ENCODE measurements at regions not wholly inside any gene's neighbourhood (a gene's known extent, or its start where the extent isn't known, plus 50 kb on each side); places are given as distances from the start of the nearest gene placed in this dataset.

DNA sequence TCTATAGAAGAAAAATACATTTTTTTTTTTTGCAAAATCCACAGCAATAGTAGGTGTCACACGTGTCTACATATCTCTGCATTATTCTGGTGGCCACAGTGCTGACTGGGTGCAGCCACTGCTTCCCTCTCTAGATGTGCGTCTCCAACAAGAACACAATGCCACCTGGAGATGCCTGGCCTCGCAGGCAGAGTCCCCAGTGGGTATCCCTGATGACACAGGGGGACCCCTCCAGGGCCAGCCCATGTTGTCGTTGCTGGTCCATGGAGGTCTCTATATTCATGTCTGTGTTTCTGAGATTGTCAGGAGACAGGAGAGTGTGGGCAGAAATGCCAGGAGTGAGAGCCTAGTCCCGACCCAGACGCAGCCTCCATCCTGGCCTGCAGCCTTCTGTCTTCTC is 345.9 kb upstream of the SHH start:
- no peak overlapping the region for H3K9ac ChIP-seq (ENCODE audit: low read length)
- TF ChIP-seq, protein P1, sequence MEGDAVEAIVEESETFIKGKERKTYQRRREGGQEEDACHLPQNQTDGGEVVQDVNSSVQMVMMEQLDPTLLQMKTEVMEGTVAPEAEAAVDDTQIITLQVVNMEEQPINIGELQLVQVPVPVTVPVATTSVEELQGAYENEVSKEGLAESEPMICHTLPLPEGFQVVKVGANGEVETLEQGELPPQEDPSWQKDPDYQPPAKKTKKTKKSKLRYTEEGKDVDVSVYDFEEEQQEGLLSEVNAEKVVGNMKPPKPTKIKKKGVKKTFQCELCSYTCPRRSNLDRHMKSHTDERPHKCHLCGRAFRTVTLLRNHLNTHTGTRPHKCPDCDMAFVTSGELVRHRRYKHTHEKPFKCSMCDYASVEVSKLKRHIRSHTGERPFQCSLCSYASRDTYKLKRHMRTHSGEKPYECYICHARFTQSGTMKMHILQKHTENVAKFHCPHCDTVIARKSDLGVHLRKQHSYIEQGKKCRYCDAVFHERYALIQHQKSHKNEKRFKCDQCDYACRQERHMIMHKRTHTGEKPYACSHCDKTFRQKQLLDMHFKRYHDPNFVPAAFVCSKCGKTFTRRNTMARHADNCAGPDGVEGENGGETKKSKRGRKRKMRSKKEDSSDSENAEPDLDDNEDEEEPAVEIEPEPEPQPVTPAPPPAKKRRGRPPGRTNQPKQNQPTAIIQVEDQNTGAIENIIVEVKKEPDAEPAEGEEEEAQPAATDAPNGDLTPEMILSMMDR (IDR thresholded peaks at IDR 0.05): no peak
- TF ChIP-seq EZH2 (IDR thresholded peaks at IDR 0.05; ENCODE audit: borderline replicate concordance, insufficient read depth, low read depth, low read length, poor library complexity, severe bottlenecking): no peak
- H3K4me3 Mint-ChIP-seq: no peak overlapping the region
- H3K27ac ChIP-seq (ENCODE audit: low read length in 2 of 2): no peak overlapping the region
- H3K36me3 ChIP-seq (replicated peaks in 1 of 2; ENCODE audit: control extremely low read depth in 1 of 2, control insufficient read depth in 1 of 2, extremely low read depth in 1 of 2, insufficient read depth in 2 of 2, low read length in 1 of 2): no peaks in the 10 kb centered on the region
- ATAC-seq (ENCODE audit: low read depth) (no peak), DNase-seq (no peak)
- intact Hi-C loops (cut with micrococcal nuclease): no loop called here
- no peak overlapping the region for H3K27ac Mint-ChIP-seq
- H3K9me3 ChIP-seq (ENCODE audit: control extremely low read depth in 1 of 3, control insufficient read depth in 2 of 3, insufficient read depth in 1 of 3, low read length in 2 of 3): peaks cover 0 to 24% (median 0%) of the 10 kb centered on the region in 3 donors
- WGBS (ENCODE audit: insufficient coverage): 89% methylated on average over 6 of the region's 6 CpGs
- H2AFZ ChIP-seq (ENCODE audit: insufficient read depth, low read depth, low read length, poor library complexity, severe bottlenecking): no peak overlapping the region
- ChIA-PET CTCF (no interaction called here), POLR2A (no interaction called here)
- H4K20me1 ChIP-seq (ENCODE audit: control insufficient read depth, insufficient read depth, low read length, poor library complexity, severe bottlenecking): no peaks in the 10 kb centered on the region
- H3K27me3 Mint-ChIP-seq: peaks cover 4% of the 10 kb centered on the region
- no peak overlapping the region for H3K4me2 ChIP-seq (replicated peaks; ENCODE audit: low read depth, low read length, poor library complexity, severe bottlenecking)
- H3K9me3 Mint-ChIP-seq (ENCODE audit: insufficient read depth): no peaks in the 10 kb centered on the region
- H3K4me1 ChIP-seq (ENCODE audit: control insufficient read depth in 2 of 2, insufficient read depth in 2 of 2, low read length in 2 of 2): no peaks in the 10 kb centered on the region
- no peaks in the 10 kb centered on the region for H3K4me1 Mint-ChIP-seq
- H3K79me2 ChIP-seq (ENCODE audit: control insufficient read depth, insufficient read depth, low read length): no peaks in the 10 kb centered on the region
- H3K27me3 ChIP-seq (replicated peaks in 1 of 4; ENCODE audit: control extremely low read depth in 1 of 4, control insufficient read depth in 3 of 4, insufficient read depth in 4 of 4, low read length in 3 of 4): no peaks in the 10 kb centered on the region
- no peak overlapping the region for H3K4me3 ChIP-seq (ENCODE audit: control extremely low read depth in 1 of 5, extremely low read depth in 1 of 5, insufficient read depth in 1 of 5, low read depth in 2 of 5, low read length in 4 of 5)

DNA sequence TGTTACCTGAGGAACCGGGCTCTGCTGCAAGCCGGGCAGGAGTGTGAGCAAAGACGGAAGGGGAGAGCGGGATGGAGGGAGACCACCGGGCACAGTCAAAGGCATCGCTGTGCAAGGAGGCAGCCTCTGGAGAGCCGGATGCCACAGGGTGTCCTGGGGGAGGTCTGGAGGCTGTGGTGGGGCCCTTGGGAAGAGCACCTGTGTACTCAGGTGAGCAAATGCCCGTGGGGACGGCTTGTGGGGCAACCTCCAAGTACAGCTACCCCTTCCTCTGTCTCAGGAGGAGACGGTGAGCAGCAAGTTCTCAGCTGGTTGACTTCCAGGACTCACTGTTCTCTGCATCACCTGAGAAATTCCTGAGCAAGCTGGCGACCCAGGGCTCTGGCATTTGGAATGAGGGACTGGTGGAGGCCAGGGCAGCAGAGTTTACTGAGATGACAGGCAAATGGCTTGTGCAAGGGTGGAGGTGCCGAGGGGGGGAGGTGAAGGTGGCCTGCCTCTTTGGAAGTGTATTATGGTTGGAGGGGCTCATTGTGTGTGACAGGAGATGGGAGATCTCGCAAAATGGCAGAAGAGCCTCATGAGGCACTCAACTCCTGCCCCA is 345.2 kb upstream of the SHH start:
- Mint-ChIP-seq H3K4me1 (no peaks in the 10 kb centered on the region), H3K4me3 (no peak overlapping the region), H3K27me3 (peaks cover 4% of the 10 kb centered on the region), H3K27ac (no peak overlapping the region), H3K9me3 (ENCODE audit: insufficient read depth) (no peaks in the 10 kb centered on the region)
- ATAC-seq (ENCODE audit: low read depth) (no peak), DNase-seq (no peak)
- H3K9me3 ChIP-seq (ENCODE audit: control extremely low read depth in 1 of 3, control insufficient read depth in 2 of 3, insufficient read depth in 1 of 3, low read length in 2 of 3): peaks cover 0 to 23% (median 0%) of the 10 kb centered on the region in 3 donors
- no peak for TF ChIP-seq EZH2 (IDR thresholded peaks at IDR 0.05; ENCODE audit: borderline replicate concordance, insufficient read depth, low read depth, low read length, poor library complexity, severe bottlenecking)
- TF ChIP-seq, protein P1 (IDR thresholded peaks at IDR 0.05): no peak
- no peak overlapping the region for H3K9ac ChIP-seq (ENCODE audit: low read length)
- H3K4me2 ChIP-seq (replicated peaks; ENCODE audit: low read depth, low read length, poor library complexity, severe bottlenecking): no peak overlapping the region
- POLR2A ChIA-PET: no interaction called here
- H3K4me3 ChIP-seq (ENCODE audit: control extremely low read depth in 1 of 5, extremely low read depth in 1 of 5, insufficient read depth in 1 of 5, low read depth in 2 of 5, low read length in 4 of 5): no peak overlapping the region
- no peaks in the 10 kb centered on the region for H3K79me2 ChIP-seq (ENCODE audit: control insufficient read depth, insufficient read depth, low read length)
- H4K20me1 ChIP-seq (ENCODE audit: control insufficient read depth, insufficient read depth, low read length, poor library complexity, severe bottlenecking): no peaks in the 10 kb centered on the region
- 88% methylated on average over 12 of the region's 13 CpGs for WGBS (ENCODE audit: insufficient coverage)
- CTCF ChIA-PET: no interaction called here
- H3K36me3 ChIP-seq (replicated peaks in 1 of 2; ENCODE audit: control extremely low read depth in 1 of 2, control insufficient read depth in 1 of 2, extremely low read depth in 1 of 2, insufficient read depth in 2 of 2, low read length in 1 of 2): no peaks in the 10 kb centered on the region
- H2AFZ ChIP-seq (ENCODE audit: insufficient read depth, low read depth, low read length, poor library complexity, severe bottlenecking): no peak overlapping the region
- no peaks in the 10 kb centered on the region for H3K27me3 ChIP-seq (replicated peaks in 1 of 4; ENCODE audit: control extremely low read depth in 1 of 4, control insufficient read depth in 3 of 4, insufficient read depth in 4 of 4, low read length in 3 of 4)
- no peak overlapping the region for H3K27ac ChIP-seq (ENCODE audit: low read length in 2 of 2)
- no peaks in the 10 kb centered on the region for H3K4me1 ChIP-seq (ENCODE audit: control insufficient read depth in 2 of 2, insufficient read depth in 2 of 2, low read length in 2 of 2)
- intact Hi-C loops (cut with micrococcal nuclease): no loop called here

All from B cell (primary cell).